Lower leg skin (tissue), 4 donors: ENCODE measurements at regions not wholly inside any gene's neighbourhood (a gene's known extent, or its start where the extent isn't known, plus 50 kb on each side); places are given as distances from the start of the nearest gene placed in this dataset.

ENCODE experiments used
- DNase-seq, 2 donors: peaks; one replicate each; pipeline ENCODE4 v3.0.0-alpha.2; 2019; ENCODE audit warnings: low spot score in 2 of 2
- H3K4me3 ChIP-seq: fragments of 200-600 bp; sonication (generic); 2 replicates; pipeline ENCODE4 v1.5.1; 2017; ENCODE audit warnings: mild to moderate bottlenecking, low read depth; ENCODE audit not compliant: poor library complexity, severe bottlenecking
- POLR2A ChIP-seq, 2 donors: fragments of 450-650 bp; IDR thresholded peaks; one replicate each; pipeline ENCODE4 v1.6.1; 2016 to 2017; ENCODE audit warnings: antibody characterized with exemption in 2 of 2, mild to moderate bottlenecking in 1 of 2, moderate library complexity in 1 of 2
- WGBS, 2 donors: methylation state at CpG; one replicate each; pipeline ENCODE4 v1.1.5; 2018; 5-methylcytosine and 5-hydroxymethylcytosine counted together
- intact Hi-C: fragments of 100-400 bp; cut with DNase I; formaldehyde crosslinking; loops from one replicate; pipeline ENCODE4 v1.15.0; 2023; ENCODE audit warnings: low total_unique reads
- TF ChIP-seq, protein P1 (sequence below), 3 donors: fragments of 450-650 bp; IDR thresholded peaks; one replicate each; pipeline ENCODE4 v1.5.1; 2016; ENCODE audit warnings: antibody characterized with exemption in 3 of 3, mild to moderate bottlenecking in 3 of 3, moderate library complexity in 2 of 3

DNA sequence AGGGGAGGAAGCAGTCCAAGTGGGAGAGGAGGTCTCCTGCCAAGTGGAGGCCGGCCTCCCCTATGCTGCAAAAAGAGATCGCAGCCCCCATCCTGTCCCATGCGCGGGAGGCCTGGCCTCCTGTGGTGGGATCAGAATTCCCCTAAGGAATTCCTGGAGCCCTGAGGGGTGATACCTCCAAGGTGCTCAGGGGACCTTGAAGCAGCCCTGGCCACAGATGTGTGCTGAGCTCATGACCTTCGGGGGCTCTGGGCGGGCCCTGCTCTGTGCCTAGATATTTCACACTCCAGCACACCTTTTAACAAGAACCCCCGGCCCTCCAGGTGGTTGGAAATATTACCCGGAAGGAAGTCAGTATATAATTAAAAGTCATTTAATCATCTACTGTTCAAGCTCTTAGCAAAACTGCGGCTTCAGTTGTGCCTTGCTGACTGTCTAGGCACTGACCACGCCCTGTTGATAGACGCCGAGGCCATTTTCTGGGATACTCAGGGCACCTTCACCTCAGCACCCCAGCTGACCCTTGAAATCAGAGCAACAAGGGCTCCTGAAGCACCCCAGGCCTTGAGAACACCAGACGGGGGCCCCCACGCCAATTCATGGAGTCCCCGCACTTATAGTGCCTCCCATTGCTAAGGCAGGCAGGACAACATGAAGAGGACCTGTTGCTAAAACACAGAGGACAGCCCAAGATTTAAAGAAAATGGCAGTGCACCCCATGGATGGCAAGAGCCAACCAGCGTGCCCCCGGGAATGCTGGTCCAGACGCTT is 119.1 kb downstream of the NDUFA10 start:
- no peak for TF ChIP-seq POLR2A (IDR thresholded peaks at IDR 0.05)
- TF ChIP-seq, protein P1, sequence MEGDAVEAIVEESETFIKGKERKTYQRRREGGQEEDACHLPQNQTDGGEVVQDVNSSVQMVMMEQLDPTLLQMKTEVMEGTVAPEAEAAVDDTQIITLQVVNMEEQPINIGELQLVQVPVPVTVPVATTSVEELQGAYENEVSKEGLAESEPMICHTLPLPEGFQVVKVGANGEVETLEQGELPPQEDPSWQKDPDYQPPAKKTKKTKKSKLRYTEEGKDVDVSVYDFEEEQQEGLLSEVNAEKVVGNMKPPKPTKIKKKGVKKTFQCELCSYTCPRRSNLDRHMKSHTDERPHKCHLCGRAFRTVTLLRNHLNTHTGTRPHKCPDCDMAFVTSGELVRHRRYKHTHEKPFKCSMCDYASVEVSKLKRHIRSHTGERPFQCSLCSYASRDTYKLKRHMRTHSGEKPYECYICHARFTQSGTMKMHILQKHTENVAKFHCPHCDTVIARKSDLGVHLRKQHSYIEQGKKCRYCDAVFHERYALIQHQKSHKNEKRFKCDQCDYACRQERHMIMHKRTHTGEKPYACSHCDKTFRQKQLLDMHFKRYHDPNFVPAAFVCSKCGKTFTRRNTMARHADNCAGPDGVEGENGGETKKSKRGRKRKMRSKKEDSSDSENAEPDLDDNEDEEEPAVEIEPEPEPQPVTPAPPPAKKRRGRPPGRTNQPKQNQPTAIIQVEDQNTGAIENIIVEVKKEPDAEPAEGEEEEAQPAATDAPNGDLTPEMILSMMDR (IDR thresholded peaks at IDR 0.05): no peak
- intact Hi-C loops: no loop called here

GRCh38 chr2:239905306-239905705 is 119.8 kb downstream of the NDUFA10 start:
- intact Hi-C loops: no loop called here
- WGBS, 2 donors: 92 to 94% methylated on average over 20 of the region's 20 CpGs
- no peak for TF ChIP-seq POLR2A (IDR thresholded peaks at IDR 0.05)
- TF ChIP-seq, protein P1 (IDR thresholded peaks at IDR 0.05): no peak
- peak in 1 of 2 donors; percentile 52 for DNase-seq
- no peak overlapping the region for H3K4me3 ChIP-seq

More for the DNA sequence above, 119.1 kb downstream of the NDUFA10 start:
- 89 to 94% methylated on average over 18 of the region's 18 CpGs for WGBS, 2 donors
- no peak overlapping the region for H3K4me3 ChIP-seq
- peak in 1 of 2 donors; percentile 56 for DNase-seq

DNA sequence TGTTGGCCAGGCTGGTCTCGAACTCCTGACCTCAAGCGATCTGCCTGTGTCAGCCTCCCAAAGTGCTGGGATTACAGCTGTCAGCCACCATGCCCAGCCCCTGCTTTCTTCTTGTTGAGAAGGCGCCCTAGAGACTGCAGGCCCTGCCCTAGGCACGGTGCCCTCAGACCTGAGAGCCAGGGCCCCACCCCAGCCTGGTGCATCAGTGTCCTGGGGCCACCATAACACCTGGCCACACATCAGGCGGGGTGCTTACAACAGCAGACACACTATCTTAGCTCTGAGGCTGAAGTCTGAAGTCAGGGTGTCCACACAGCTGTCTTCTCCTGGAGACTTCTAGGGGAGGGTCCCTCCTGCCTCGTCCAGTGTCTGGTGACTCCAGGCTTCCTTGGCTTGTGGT is 120.6 kb downstream of the NDUFA10 start:
- intact Hi-C loops: no loop called here
- peak in 1 of 2 donors; percentile 70 for DNase-seq
- 92 to 93% methylated on average over 5 to 6 of the region's 6 CpGs for WGBS, 2 donors
- no peak overlapping the region for H3K4me3 ChIP-seq
- TF ChIP-seq, protein P1 (IDR thresholded peaks at IDR 0.05): no peak

DNA sequence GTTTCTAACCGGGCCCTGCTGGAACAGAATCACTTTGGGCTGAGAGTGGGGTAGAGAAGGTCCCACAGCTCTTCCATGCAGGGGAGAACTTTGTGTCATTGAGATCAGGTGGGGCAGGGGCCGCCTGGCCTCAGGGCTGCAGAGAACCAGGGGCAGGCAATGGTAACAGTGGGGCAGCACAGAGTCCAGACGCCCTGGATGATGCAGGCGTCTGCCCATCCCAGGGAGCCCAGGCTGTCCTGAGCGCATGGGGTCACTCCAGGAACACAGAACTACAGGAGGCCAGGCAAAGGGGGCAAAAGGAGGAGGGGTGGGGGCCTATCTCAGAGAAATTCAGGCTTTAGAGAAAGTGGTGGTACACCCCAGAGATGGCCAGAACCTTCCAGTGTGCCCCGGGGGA is 121.3 kb downstream of the NDUFA10 start:
- no peak for TF ChIP-seq POLR2A (IDR thresholded peaks at IDR 0.05)
- TF ChIP-seq, protein P1 (IDR thresholded peaks at IDR 0.05): no peak
- WGBS, 2 donors: 89 to 92% methylated on average over 6 of the region's 6 CpGs
- H3K4me3 ChIP-seq: no peak overlapping the region

GRCh38 chr2:239903210-239903609 is 121.9 kb downstream of the NDUFA10 start:
- intact Hi-C loops: no loop called here
- DNase-seq: no peak
- whole genome bisulfite sequencing, 2 donors: 79 to 83% methylated on average over 8 of the region's 8 CpGs
- TF ChIP-seq POLR2A (IDR thresholded peaks at IDR 0.05): no peak
- TF ChIP-seq, protein P1 (IDR thresholded peaks at IDR 0.05): no peak
- no peak overlapping the region for H3K4me3 ChIP-seq

More for the DNA sequence above, 121.3 kb downstream of the NDUFA10 start:
- peak in 1 of 2 donors; percentile 49 for DNase-seq
- intact Hi-C loops: no loop called here
